Ovary (tissue), 7 donors: ENCODE measurements at regions not wholly inside any gene's neighbourhood (a gene's known extent, or its start where the extent isn't known, plus 50 kb on each side); places are given as distances from the start of the nearest gene placed in this dataset.

Experiments used
- DNase-seq, 5 donors: peaks; one replicate each; pipeline ENCODE4 v3.0.0-alpha.2; 2019 to 2020
- H3K27ac ChIP-seq, 2 donors: fragments of 200-600 bp; one replicate each; pipeline versions ENCODE4 v1.5.1 to v1.8.0; 2019 to 2022
- H3K27me3 ChIP-seq: fragments of 200-600 bp; one replicate; pipeline ENCODE4 v1.8.0; 2022
- H3K36me3 ChIP-seq: fragments of 200-600 bp; sonication (generic); one replicate; pipeline ENCODE4 v1.5.1; 2019
- H3K4me1 ChIP-seq: one replicate; pipeline ENCODE4 v1.8.1; 2013; ENCODE audit warnings: mild to moderate bottlenecking, moderate library complexity; ENCODE audit not compliant: insufficient read depth
- H3K4me3 ChIP-seq: fragments of 200-600 bp; sonication (generic); one replicate; pipeline ENCODE4 v1.5.1; 2017
- H3K9me3 ChIP-seq, 2 donors: fragments of 200-600 bp in 1 of 2; sonication (generic) in 1 of 2; one replicate each; pipeline versions ENCODE4 v1.5.1 to v1.8.1; 2013 to 2019; ENCODE audit warnings: mild to moderate bottlenecking in 1 of 2, moderate library complexity in 1 of 2
- EP300 ChIP-seq: sonication (generic); formaldehyde crosslinking; IDR thresholded peaks from one replicate; pipeline ENCODE4 v1.6.1; 2017; ENCODE audit warnings: antibody characterized with exemption
- POLR2A ChIP-seq: fragments of 450-650 bp; IDR thresholded peaks from one replicate; pipeline ENCODE4 v1.6.1; 2017; ENCODE audit warnings: antibody characterized with exemption, mild to moderate bottlenecking, moderate library complexity
- WGBS, 3 donors: extraction: QIAGEN DNeasy Blood & Tissue Kit in 1 of 3; methylation state at CpG; one replicate each; pipeline versions ENCODE4 v1.1.5 to v1.1.7; 2013 to 2017; 5-methylcytosine and 5-hydroxymethylcytosine counted together
- intact Hi-C, 4 donors: fragments of 100-400 bp; cut with DNase I; formaldehyde crosslinking; loops; one replicate each; pipeline versions ENCODE4 v1.11.0 to v1.15.1; 2022 to 2023
- TF ChIP-seq, protein P1 (sequence below), 3 donors: fragments of 450-650 bp in 2 of 3; fragments of 200-600 bp in 1 of 3; IDR thresholded peaks; one replicate each; pipeline versions ENCODE4 v1.5.1 to v1.8.0; 2016 to 2022; ENCODE audit warnings: antibody characterized with exemption in 3 of 3, mild to moderate bottlenecking in 1 of 3
- donor health status: DM: no; HTN: no; CAD: no; lungs with moderate emphysema.
- donor health status: DM: no; HTN: no; CAD: no.
- donor health status: Bipolar disorder and iron deficiency.
- donor health status: DM: no; HTN: no; CAD: no.
- donor health status: DM: yes; HTN: yes; CAD: no.

DNA sequence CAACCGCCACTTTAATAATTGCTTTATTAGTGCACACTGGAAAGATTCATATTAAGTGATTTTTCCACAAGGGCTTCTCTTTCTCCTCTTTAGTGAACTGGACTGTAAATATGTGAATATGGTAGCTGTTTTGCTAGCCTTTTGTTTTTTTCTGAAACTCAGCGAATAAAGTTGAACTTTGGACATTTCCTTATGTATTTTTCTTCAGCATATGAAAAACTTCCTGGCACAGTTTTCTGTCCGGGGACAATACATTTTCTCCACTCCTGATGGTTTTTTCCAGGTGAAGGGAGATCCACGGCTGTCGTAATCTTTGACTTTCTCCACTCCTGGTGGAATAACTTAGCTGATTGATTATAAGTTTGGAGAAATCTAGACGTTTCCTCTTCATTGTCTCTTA, 457.4 kb upstream of the FAT1 start:
- Histone ChIP-seq H3K27ac (no peak overlapping the region), H3K36me3 (no peaks in the 10 kb centered on the region), H3K27me3 (no peaks in the 10 kb centered on the region), H3K9me3 (no peaks in the 10 kb centered on the region), H3K4me1 (no peaks in the 10 kb centered on the region), H3K4me3 (no peak overlapping the region)
- intact Hi-C loops = no loop called here
- TF ChIP-seq, protein P1, sequence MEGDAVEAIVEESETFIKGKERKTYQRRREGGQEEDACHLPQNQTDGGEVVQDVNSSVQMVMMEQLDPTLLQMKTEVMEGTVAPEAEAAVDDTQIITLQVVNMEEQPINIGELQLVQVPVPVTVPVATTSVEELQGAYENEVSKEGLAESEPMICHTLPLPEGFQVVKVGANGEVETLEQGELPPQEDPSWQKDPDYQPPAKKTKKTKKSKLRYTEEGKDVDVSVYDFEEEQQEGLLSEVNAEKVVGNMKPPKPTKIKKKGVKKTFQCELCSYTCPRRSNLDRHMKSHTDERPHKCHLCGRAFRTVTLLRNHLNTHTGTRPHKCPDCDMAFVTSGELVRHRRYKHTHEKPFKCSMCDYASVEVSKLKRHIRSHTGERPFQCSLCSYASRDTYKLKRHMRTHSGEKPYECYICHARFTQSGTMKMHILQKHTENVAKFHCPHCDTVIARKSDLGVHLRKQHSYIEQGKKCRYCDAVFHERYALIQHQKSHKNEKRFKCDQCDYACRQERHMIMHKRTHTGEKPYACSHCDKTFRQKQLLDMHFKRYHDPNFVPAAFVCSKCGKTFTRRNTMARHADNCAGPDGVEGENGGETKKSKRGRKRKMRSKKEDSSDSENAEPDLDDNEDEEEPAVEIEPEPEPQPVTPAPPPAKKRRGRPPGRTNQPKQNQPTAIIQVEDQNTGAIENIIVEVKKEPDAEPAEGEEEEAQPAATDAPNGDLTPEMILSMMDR (IDR thresholded peaks at IDR 0.05) = no peak
- no peak for TF ChIP-seq POLR2A
- TF ChIP-seq EP300 = no peak
- DNase-seq = no peak
- 58 to 88% (median 73%) methylated on average over 6 of the region's 6 CpGs for WGBS, 3 donors

DNA sequence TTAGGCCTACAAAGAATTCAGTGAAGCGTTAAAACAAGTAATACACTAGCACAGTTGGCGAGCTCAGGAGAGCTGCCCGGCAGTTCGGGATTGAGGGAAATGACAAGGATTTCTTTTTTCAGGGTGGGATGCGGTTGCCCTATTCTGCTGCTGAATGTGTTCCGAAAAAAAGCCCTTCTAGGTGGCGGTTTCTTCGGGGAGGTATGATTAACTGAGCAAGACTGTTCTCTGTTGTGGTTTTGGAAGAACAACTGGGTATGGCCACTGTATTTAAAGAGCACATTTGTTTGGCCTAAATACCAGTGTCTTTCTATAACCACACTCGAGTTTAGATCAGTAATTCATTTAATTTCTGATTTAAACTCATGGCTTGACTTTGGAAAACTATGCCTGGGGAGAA, 459.7 kb upstream of the FAT1 start:
- intact Hi-C loops = no loop called here

DNA sequence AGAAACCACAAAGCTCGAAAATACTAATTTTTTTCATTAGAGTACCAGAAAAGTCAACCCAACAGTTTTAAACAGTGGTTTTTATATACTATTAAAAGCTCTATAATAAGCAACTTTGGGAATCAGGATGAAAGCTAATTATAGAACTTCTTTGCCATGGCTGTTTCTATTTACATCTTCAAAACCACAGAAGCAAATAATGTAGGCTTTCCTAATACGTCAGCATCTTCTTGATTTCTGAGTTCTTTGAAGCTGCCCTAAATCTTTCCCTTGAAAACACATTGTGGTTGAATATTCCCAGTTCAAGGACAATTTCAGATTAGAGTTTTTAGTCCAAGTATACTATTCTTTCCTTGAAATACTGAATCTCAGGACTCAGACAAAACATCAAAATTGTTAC, 460.2 kb upstream of the FAT1 start:
- no peak for DNase-seq
- H3K4me1 ChIP-seq = no peaks in the 10 kb centered on the region
- no peak overlapping the region for H3K4me3 ChIP-seq
- H3K27ac ChIP-seq = no peak overlapping the region
- no peaks in the 10 kb centered on the region for H3K36me3 ChIP-seq
- intact Hi-C loops = no loop called here
- H3K27me3 ChIP-seq = no peaks in the 10 kb centered on the region
- TF ChIP-seq, protein P1 (IDR thresholded peaks at IDR 0.05) = no peak
- TF ChIP-seq EP300 = no peak
- TF ChIP-seq POLR2A = no peak
- 5 to 21% (median 6%) methylated on average over 2 of the region's 2 CpGs for WGBS, 3 donors
- H3K9me3 ChIP-seq = no peaks in the 10 kb centered on the region

More for the DNA sequence above, 459.7 kb upstream of the FAT1 start:
- Histone ChIP-seq H3K36me3 (no peaks in the 10 kb centered on the region), H3K4me1 (no peaks in the 10 kb centered on the region), H3K9me3 (no peaks in the 10 kb centered on the region), H3K27ac (no peak overlapping the region), H3K27me3 (no peaks in the 10 kb centered on the region), H3K4me3 (no peak overlapping the region)
- no peak for DNase-seq
- 58 to 72% (median 68%) methylated on average over 9 of the region's 9 CpGs for WGBS, 3 donors
- TF ChIP-seq EP300 (no peak), POLR2A (no peak)
- TF ChIP-seq, protein P1 (IDR thresholded peaks at IDR 0.05) = no peak

DNA sequence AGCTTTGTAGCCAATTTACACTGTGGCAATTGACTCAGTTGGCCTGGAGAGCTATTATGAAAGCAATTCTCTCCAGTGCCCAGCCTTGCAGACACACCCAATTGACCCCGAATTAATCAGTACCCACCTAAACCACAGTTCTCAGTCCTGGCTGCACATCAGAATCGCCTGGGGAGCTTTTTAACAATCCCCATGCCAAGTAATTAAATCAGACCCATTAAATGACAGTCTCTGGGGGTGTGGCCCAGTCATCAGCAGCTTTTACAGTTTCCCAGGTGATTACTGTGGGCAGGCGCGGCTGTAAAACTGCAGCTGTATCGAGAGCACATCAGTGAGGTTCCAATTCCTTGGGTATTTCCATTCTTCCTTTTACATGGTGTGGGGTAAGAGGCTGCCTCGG, 460.9 kb upstream of the FAT1 start:
- no peaks in the 10 kb centered on the region for H3K9me3 ChIP-seq
- no peak overlapping the region for H3K27ac ChIP-seq
- 64 to 76% (median 72%) methylated on average over 6 of the region's 6 CpGs for WGBS, 3 donors
- H3K4me3 ChIP-seq = no peak overlapping the region
- no peaks in the 10 kb centered on the region for H3K27me3 ChIP-seq
- intact Hi-C loops = no loop called here
- H3K36me3 ChIP-seq = no peaks in the 10 kb centered on the region
- no peaks in the 10 kb centered on the region for H3K4me1 ChIP-seq
- TF ChIP-seq, protein P1 (IDR thresholded peaks at IDR 0.05) = no peak
- no peak for TF ChIP-seq EP300
- no peak for TF ChIP-seq POLR2A
- DNase-seq = no peak

DNA sequence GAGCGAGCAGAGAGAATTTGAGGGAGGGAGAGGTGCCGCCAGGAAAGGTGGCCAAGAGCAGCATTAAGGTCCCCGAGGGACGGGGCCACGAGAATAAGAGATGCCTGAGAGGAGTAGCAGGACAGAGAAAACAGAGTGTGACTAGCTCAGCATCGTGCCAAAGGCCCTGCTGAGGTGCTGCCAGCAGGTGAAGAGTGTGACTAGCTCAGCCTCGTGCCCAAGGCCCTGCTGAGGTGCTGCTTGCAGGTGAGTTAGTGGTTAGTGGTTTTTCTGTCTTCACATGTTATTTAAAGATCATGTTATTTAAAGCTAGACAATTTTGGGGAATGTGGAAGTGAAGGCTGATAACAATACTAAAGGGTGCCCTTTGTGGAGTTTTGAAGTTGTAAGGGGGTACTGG, 464.5 kb upstream of the FAT1 start:
- 63 to 85% (median 83%) methylated on average over 7 of the region's 7 CpGs for WGBS, 3 donors
- Histone ChIP-seq H3K27ac (no peak overlapping the region), H3K4me1 (no peaks in the 10 kb centered on the region), H3K4me3 (no peak overlapping the region), H3K9me3 (no peaks in the 10 kb centered on the region), H3K27me3 (no peaks in the 10 kb centered on the region), H3K36me3 (no peaks in the 10 kb centered on the region)
- intact Hi-C loops = no loop called here
- TF ChIP-seq POLR2A (no peak), EP300 (no peak)
- TF ChIP-seq, protein P1 (IDR thresholded peaks at IDR 0.05) = no peak
- DNase-seq = no peak
